GM21619 (cell line): ENCODE measurements at regions not wholly inside any gene's neighbourhood (a gene's known extent, or its start where the extent isn't known, plus 50 kb on each side); places are given as distances from the start of the nearest gene placed in this dataset.
A peak's percentile ranks its signal among the peaks of the same experiment; 100 is the strongest.

Experiments
- ATAC-seq: cut with Tn5 transposase; IDR thresholded peaks from one replicate; pipeline ENCODE4 v1.9.1; 2021; ENCODE audit not compliant: unreplicated experiment

- ATAC-seq, result no peak
These were observed 61.0 kb upstream of the PPFIA2 start for GRCh38 chr12:81819991-81820633.

DNA sequence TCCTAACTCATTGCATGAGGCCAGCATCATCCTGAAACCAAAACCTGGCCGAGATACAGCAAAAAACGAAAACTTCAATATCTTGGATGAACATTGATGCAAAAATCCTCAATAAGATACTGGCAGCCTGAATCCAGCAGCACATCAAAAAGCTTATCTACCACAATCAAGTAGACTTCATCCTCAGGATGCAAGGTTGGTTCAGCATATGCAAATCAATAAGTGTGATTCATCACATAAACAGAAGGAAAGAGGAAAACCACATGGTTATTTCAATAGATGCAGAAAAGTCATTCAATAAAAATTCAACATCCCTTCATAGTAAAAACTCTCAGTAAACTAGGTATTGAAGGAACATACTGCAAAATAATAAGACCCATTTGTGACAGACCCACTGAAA, 56.5 kb upstream of the PPFIA2 start:
- no peak for ATAC-seq

DNA sequence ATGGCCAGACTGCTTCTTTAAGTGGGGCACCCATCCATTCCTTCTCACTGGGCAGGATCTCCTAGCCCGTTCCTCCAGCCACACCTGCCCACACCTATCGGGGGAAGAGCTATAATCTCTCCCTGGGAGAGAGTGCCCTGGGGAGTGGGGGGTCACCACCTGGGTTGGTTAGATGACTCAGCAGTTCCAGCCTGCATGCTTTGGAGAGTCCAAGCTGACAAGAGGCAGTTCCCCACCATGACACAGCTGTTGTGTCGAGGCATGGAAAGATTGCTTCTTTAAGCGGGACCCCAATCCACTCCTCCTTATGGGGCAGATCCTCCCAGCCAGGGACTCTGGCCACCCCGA, 52.6 kb upstream of the PPFIA2 start:
- no peak for ATAC-seq

- no peak for ATAC-seq
These were observed 52.1 kb upstream of the PPFIA2 start for GRCh38 chr12:81811061-81811777.

DNA sequence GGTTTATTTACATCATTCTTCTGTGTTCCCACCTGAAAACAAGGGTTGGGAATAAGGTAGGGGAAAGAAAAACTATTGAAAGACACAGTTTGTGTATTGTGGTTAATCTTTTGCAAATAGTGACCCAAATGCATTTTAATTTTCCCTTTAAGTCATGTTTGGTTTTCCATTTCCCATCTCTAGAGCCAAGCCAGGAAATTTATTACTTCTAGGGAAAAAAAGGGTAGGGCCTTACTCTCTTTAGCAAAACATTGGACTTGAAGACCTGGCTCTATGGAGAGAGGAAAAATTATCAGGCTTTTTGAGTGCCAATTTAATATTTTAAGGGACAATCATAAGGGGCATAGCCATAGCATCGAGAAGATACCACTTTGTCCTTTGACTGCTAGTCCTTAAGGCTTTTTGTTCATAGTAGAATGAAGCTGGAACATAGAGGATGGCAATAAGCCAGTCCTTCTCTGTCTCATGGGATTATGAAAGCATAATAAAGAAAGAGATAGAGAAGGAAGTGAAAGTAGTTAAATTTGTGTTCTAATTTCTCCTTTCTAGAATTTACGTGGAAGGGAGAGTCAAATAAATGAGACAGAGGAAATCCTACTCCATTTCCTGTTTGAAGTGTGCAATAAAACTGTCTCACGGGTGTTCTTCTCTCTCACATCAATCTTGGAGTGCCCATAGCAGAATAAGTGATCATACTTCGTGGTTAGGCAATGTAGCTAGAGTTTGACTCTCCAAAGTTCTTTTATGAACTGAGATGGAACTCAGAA, 50.9 kb upstream of the PPFIA2 start:
- peak; percentile 75 for ATAC-seq

DNA sequence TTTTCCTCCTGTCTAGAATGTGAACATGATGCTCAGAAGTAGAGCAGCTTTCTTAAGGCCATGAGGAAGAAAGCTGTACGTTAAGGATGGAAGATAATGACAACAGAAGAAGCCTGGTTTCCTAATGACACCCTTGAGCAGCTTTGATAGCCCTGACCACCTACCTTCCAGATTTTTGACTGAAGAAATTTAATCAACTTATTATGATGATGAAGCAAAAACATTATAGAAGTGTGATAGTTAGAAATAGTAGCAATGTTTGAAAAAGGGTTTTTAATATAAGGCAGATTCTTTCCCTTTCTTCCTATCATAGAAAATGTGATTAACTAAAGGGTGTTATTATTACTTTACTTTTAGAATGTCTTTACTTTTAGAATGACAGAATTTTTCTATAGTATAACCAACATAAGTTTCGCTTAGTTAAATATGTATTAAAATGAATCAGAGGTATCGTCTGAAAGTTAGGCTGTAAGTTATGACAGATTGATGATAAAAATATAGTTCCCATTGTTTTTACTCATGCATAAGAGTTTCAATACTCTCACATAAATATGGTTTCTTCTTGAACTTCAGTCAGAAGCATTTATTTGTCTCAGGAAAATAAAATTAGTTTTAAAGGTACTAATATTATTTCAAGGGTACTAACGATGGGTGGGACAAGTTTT, 50.1 kb upstream of the PPFIA2 start:
- ATAC-seq, result no peak
